HG03095 (cell line): ENCODE measurements at regions not wholly inside any gene's neighbourhood (a gene's known extent, or its start where the extent isn't known, plus 50 kb on each side); places are given as distances from the start of the nearest gene placed in this dataset.

ENCODE experiments used
- ATAC-seq: cut with Tn5 transposase; IDR thresholded peaks from one replicate; pipeline ENCODE4 v1.9.1; 2021; ENCODE audit warnings: moderate library complexity; ENCODE audit not compliant: unreplicated experiment

DNA sequence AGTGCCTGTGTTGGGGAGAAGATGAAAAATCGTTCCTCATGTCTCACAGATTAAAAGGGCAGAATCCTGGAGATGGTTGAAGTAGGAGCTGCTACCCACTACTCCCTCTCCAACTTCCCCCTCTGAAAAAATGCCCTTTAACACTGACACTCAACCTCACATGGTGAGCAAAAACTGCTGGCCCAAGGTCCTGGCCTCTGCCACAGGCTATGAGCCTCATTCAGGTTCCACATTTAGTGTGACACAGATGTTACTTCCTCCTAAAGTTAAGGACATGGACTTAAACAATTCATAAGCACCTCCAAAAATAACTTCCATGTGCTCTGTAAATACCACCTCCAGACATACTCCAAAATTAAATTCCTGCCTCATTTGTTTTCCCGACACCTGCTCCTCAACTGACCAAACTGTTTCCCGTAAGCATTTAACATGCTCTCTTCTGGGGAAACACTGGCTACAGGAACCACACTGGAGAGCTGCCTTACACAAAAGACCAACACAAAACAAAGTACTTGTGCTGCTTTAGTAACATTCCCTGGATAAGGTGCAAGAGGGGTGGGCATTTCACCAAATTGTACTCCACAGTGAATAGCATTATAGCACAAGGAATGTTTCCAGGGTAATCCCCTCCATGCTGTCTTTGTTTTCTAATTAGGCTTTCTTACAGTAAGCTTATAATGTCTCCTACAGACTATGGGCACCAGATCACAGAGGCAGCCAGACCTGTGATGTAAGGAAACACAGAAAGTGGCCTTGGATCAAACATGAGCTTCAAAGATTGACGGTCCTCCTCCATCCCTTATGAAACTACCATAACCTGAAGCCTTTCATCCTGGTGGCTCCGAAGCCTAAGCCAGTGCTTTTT is 57.0 kb downstream of the PHLDA1 start:
- ATAC-seq = no peak

DNA sequence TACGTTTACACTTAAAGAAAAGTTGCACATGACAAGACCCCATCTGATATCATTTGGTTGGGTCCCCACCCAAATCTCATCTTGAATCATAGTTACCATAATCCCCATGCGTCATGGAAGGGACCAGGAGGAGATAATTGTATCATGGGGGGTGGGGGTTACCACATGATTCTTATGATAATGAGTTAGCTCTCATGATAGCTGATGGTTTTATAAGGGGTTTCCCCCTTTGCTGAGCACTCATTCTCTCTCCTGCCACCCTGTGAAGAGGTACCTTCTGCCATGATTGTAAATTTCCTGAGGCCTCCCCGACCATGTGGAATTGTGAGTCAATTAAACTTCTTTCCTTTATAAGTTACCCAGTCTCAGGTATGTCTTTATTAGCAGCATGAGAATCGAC is 60.3 kb downstream of the PHLDA1 start:
- no peak for ATAC-seq

DNA sequence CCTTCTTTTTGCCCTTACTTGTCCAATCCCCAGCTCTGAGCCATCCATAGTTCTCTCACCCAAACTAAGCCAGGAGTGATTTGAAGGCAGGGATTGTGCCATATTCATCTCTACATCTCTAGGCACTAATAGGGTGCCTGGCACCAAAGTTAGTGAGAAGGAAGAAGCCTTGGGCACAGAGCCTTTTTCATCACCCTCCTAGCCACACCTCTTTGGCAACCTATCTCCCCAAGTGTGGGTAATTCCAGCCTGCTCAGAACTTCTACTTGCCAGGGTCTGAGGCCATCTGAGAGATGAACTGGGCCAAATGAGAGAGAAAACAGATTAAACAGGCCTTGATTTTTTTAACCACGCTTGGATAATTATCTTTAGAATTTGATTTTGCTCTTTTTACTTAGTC is 61.3 kb downstream of the PHLDA1 start:
- no peak for ATAC-seq

DNA sequence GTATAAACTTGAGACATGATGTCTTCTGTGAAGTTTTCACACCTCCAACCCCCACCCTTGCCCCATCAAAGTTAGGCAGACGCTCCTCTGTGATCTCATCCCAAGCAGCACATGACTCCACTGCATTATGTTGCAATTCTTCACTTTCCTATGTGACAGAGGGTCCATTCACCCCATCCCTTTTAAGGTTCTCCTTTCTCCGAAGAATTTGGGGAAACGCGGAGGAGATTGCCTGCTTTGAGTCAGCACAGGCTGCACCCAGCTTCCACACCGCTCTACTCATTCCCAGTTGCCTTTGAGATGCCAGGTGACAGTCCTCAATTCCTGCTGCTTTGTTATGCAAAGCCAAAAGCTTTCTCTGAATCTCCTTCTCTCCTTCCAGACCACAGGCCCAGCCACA is 61.8 kb downstream of the PHLDA1 start:
- no peak for ATAC-seq

DNA sequence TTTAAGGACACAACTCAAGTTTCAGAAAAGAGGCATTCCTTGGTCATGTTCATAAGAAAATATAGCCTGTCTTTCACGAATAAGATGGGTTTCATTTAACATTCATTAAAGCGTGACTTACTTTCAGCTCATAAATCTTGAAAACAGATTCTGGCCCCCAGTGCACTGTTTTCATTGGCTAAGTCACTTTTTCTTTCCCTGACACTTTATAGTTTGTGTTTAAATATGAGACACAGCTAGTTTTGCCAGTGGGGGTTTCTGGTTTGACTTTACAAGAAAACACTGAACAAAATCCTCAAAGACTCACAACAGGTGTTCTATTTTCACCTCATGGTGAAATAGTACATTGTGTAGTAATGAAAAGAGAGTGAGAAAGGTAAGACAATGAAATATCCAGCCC is 65.9 kb downstream of the PHLDA1 start:
- no peak for ATAC-seq

DNA sequence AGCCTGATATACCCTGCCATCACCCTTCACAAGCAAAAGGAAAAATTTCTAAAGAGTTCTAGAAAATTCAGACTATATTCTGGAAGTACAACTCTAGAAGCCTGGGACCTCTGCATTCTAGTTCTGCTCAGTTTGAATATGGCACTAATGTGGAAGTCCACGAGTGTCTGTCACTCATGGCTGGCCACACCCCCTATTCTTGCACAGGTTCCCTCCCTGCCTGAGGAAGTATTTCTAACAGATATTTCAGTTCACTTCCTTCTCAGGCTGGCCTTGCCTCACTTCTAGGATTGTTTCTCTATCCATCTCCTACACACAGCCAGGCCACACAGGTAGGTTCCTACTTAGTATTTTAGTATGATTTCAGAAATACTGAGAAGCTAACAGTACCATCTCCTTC is 67.4 kb downstream of the PHLDA1 start:
- no peak for ATAC-seq

DNA sequence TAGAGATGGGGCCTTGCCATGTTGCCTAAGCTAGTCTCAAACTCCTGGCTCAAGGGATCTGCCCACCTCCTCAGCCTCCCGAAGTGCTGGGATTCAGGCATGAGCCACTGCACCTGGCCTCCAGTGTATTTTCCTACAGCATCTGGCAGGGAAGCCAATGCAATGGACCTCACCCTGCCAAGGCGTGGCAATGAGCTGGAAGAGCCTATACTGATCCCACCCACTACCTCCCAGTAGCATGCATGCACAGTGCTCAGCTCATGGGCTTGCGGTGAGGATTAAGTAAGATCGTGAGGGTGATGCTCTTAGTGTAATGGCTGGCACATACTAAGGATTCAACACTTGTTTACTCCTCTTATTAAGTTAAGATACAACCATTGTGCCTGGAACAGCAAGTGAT is 69.7 kb downstream of the PHLDA1 start:
- ATAC-seq = no peak

DNA sequence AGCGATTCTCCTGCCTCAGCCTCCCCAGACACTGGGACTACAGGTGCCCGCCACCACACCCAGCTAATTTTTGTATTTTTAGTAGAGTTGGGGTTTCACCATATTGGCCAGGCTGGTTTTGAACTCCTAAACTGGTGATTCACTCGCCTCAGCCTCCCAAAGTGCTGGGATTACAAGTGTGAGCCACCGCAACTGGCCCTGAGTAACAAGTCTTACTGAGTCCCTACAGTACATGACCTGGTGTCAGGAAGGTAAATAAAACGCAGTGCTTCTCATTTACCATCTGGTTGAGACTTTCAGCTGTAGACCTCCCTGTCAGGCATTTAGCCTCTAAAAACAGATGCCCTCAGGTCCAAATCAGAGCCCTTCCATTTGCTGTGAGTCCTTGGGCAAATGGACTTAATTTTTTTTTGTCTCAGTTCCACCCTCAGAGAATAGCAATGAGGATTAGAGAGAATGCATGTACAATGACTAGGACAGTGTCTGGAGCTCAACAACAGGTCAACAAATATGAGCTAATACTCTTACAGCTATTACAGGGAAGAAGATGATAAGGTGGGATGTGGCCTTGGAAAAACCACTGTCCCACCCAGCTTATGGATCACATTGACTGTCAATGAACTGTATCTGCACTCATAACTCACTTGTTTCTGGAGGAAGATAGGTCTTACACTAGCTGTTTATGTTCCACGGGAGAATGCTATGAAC is 70.5 kb downstream of the PHLDA1 start:
- no peak for ATAC-seq

DNA sequence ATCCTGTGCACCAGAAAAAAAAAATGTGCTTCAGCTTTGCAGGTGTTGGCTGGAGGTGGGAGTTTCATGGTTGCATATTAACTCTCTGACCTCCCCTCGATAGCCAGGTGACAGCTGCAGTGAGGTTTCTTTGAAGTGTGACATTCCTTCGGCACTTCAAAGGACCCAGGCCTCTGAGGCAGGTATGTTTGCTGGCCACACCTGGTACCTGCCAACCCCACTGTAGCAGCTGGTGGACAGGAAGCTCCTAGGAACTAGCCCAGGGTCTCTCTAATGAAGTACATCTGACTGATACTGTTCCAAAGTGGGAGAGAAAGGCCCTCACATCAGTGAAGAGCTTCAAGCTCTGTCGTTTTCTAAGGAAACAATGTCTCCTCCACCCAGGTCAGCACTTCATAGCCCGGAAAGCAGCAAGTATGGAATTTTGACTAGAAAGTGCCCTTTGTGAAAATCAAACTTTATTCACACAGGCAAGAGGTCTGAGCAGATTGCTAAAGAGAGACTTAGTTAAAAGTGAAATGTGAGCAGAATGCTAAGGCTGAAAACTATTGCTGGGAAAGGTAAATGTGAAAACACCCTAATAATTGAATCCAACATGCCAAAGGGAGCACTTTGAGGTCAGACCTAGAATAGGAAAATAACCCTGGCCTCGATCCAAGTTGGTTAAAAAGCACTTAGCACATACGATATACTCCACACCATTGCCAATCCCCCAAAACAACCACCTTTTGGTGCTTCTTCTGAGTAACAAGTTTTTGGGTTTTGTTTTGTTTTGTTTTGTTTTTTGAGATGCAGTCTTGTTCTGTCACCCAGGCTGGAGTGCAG is 71.3 kb downstream of the PHLDA1 start:
- no peak for ATAC-seq

DNA sequence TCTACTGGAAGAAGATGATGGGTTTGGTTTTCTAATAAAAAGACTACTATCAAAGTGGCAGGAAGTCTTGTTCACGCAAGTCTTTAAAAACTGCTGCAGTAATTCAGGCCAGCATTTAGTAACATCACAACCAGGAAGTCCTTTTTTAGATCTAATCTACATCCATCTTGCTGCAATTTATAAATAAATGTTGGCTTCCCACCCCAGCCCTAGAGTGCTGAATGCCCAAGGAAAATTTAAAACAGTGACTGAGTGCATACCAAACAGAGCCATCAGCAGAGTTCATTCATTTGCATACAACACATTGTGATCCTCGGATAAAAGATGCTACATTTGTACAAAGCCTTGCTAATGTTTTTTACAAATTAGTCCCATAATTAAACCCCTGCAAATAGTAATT is 72.1 kb downstream of the PHLDA1 start:
- ATAC-seq = no peak

DNA sequence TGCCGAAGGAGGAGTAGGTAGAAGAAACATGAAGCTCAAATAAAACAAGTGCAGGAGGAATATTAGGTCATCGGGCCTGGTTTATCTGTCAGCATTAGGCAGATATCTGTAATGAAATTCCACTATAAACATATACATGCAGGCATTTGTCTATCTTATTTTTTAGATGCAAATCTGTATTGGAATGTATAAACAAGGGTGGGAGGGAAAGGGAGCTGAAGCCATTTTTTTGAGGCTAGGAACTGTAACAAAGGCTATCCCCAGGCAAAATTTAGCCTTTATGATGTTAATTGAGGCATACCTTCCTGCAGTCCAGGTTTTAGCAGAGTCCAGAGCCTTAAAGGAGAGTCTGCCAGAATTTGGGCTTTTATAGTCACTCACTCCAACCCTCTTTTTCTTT is 72.5 kb downstream of the PHLDA1 start:
- ATAC-seq = no peak

DNA sequence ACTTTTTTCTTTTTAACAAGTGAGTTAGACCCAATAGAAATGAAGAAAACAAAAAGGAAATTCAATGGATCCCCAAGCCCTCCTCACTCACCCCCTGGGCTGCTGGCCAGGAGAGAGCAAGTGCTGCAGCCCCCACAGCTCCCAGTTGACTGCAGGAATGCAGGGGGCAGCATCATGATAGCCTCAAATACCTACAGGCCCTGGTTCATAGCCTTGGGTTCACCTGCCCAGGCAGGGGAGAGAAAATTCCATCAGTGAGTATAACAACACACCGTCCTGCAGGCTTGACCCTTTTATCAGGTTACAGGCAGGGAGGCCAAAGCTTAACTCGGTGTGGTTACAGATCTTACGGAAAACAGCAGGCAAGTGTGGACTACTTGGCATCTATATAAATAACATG is 76.3 kb downstream of the PHLDA1 start:
- no peak for ATAC-seq

DNA sequence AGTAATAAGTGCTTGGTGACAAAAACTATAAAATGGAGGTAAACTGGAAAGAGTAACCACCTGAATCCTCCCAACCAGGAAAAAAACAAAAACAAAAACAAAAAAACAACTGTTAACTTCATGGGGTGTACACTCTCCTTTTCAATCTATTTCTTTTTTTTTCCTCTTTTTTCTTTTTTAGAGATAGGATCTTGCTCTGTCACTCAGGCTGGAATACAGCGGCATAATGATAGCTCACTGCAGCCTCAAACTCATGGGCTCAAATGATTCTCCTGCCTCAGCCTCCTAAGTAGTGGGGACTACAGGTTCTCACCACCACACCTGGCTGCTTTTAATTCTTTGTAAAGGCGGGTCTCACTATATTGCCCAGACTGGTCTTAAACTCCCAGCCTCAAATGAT is 76.8 kb downstream of the PHLDA1 start:
- ATAC-seq = no peak

DNA sequence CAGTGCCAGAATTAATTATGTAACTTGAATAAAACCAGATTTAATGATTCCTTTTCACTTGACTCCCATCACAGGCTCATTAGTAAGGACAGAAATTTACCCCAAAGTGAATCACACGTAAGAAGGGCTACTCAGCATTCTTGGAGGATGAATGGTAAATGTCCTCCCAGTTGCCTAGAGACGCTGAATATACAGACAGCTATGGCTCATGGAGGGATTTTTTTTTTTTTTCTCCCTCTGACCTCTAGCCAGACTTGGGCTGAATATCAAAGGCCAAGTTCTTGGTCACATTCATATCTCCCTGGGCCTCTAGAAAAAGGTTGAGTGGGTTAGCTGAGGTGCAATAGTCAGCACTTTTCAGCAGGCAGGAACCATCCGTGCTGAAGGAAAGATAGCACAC is 77.5 kb downstream of the PHLDA1 start:
- ATAC-seq = no peak

DNA sequence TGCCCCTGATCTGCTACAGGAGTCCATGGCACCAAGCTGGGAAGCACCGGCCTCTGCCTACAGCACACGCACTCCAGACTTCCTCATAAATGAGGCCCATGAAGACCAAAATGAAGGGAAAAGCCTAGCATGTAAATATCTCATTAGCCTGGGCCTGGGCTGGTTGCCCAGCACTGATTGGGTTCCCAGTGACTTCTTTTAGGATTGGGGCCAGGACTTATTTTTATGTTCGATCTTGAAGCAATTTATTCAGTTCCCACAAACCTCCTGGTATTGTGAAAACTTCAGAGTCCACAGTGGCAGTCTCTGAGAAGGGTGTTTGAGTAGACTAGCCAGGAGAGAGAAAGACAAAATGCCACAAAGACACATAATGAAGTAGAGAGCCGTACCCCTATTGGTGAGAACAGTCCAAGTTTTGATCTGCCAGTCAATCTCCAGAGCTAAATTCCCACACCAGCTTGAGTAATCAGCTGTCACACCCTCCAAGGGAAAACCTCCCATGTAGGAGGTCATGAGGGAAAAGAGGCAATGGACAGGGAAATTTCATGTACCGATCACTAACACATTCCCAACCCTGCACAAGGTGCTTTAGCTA is 78.2 kb downstream of the PHLDA1 start:
- ATAC-seq = no peak

DNA sequence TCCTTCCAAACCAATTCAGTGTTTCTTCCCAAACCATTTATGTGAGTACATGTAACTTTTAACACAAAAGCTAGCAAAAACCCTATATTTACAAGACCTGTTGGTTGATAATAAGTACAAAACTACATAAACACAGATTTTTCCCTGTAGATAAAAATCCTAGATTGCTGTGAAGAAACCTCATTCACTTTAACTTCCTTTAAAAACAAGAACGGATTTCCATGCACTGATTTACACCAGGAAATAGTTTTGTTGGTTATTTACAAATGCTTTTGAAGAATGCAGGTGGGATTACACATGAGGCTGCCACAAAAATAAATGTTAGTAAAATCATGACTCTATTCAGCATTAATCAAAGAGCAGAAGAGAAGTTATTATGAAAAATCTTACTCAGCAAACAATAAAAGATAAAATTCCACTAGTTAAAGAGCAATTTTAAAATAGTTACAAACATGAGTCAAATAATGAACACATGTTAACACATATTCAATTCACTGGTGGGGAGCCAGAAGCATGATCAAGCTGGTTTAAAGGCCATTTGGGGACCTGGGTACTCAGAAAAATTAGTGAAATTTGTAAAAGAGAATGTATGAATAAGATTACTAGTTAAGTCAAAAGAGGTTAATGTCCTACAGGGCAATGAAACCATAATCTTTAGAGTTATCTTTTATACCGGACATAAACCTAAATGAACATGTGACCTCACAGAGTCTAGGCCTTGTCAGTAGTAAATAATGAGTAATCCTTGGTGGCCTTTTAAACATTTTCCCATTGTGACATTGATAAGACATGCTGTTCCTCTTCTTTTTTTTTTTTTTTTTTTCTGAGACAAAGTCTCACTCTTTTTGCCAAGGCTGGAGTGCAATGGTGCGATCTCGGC is 79.9 kb downstream of the PHLDA1 start:
- no peak for ATAC-seq

DNA sequence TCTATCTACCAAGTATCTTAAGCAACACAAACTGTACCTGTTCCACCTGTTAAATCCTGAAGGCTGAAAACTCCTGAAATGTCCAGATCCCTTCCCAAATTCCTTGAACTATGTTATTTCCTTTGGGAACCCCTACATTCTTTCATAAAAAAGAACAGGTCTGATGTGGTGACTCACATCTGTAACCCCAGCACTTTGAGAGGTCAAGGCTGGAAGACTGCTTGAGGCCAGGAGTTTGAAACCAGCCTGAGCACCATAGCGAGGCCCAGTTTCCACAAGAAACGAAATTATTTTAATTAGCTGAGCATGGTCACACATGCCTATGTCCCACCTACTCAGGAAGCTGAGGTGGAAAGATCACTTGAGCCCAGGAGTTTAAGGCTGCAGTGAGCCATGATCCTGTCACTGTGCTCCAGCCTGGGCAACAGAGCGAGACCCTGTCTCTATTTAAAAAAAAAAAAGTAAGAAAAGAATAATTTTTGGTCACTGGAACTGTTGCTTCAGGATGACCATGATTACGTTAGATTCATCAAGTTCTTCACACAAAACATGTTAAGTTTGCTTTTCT is 84.3 kb downstream of the PHLDA1 start:
- ATAC-seq = no peak

DNA sequence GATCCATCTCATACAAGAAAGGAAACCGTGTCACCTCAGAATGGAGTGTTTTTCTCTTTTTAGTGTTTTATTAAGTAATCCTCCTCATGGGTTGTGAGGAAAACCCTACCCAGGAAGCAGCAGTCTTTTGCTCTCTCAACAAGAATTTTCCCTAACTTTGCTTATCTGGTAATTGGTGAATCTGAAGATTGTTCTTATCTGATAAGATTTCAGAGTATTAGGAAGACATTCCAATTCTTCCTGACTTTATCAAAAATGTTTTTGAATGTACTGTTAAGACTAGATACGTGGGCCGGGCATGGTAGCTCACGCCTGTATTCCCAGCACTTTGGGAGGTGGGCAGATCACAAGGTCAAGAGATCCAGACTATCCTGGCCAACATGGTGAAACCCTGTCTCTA is 86.0 kb downstream of the PHLDA1 start:
- no peak for ATAC-seq

DNA sequence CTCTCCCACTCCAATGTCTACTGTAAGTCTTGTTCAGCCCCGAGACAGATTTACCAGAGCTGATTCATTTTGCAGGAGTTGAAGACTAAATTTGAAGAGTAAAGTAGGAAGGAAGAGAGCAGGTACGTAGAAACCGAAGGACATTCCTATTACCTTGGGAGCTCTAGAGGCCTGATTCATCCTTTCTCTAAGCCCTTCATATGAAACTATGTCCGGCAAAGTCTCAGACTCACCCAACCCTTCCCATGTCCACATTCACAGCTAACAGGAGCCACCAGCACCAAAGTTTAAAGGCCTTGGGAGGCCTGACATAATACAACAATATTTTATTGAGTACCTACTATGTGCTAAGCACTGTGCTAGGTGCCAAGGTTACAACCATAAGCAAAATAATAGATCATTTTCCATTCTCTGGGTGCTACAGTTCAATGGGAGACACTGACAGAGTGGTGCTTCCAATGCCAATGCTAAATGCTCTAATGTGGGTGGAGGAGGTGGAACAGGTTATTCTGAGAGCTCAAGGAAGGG is 86.6 kb downstream of the PHLDA1 start:
- no peak for ATAC-seq
